ENCODE measurements at regions not wholly inside any gene's neighbourhood (a gene's known extent, or its start where the extent isn't known, plus 50 kb on each side); places are given as distances from the start of the nearest gene placed in this dataset.

DNA sequence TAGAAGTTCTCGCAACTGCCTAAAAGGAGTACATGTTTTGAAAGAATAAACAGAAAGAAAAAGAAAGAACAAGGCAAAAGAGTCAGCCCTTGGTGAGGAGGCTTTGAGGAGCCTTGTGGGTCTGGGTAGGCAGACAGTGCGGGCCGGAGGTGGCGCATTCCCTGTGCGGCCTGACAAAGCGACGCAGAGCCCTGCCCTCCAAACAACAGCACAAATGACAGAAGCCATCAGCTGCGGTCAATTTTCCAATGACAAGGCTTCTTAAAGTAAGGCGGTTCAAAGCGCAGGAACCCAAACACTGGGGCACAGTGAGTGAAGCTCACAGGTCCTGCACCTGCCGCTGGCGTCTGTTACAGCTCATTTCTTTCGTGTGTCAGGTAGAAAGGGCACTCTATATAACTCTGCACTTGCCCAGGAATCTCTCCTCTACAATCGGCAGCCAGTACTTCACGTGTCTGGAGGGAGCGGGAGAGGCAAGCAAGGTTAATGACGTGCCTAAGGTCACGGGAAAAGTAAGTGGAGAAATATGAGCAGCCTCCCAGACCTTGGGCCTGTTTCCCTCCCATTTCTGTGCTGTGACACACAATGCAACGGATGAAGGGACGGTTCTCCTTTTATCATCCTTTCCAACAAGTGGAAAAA lies 178.1 kb downstream of the OPA1 start:
- peaks cover 8% of the 10 kb centered on the region; the same call in 1 of the 3 replicates for H3K36me3 Mint-ChIP-seq (ENCODE audit: low read depth)
- TF ChIP-seq, protein P1, sequence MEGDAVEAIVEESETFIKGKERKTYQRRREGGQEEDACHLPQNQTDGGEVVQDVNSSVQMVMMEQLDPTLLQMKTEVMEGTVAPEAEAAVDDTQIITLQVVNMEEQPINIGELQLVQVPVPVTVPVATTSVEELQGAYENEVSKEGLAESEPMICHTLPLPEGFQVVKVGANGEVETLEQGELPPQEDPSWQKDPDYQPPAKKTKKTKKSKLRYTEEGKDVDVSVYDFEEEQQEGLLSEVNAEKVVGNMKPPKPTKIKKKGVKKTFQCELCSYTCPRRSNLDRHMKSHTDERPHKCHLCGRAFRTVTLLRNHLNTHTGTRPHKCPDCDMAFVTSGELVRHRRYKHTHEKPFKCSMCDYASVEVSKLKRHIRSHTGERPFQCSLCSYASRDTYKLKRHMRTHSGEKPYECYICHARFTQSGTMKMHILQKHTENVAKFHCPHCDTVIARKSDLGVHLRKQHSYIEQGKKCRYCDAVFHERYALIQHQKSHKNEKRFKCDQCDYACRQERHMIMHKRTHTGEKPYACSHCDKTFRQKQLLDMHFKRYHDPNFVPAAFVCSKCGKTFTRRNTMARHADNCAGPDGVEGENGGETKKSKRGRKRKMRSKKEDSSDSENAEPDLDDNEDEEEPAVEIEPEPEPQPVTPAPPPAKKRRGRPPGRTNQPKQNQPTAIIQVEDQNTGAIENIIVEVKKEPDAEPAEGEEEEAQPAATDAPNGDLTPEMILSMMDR (conservative IDR thresholded peaks at IDR 0.05; ENCODE audit: low read depth in 2 of 2) = no peak
- TF ChIP-seq REST (IDR thresholded peaks at IDR 0.05; ENCODE audit: unreplicated experiment) = no peak
- TF ChIP-seq ZNF462 (CRISPR knock-in tag; IDR thresholded peaks at IDR 0.05) = no peak
- TF ChIP-seq ZNF331 (CRISPR knock-in tag; IDR thresholded peaks at IDR 0.05; ENCODE audit: low read depth) = no peak
- no peak for TF ChIP-seq ETS1 (IDR thresholded peaks at IDR 0.05)
- no peak for TF ChIP-seq ZNF114 (CRISPR knock-in tag; IDR thresholded peaks at IDR 0.05)
- TF ChIP-seq STAT1 (IDR thresholded peaks at IDR 0.05; ENCODE audit: unreplicated experiment) = no peak
- no peak for TF ChIP-seq JUNB (IDR thresholded peaks at IDR 0.05; ENCODE audit: unreplicated experiment)
- TF ChIP-seq NANOG (IDR thresholded peaks at IDR 0.05; ENCODE audit: borderline replicate concordance) = no peak
- TF ChIP-seq POLR2AphosphoS5 (IDR thresholded peaks at IDR 0.05; ENCODE audit: low read depth) = no peak
- TF ChIP-seq CREB1 (CRISPR knock-in tag; IDR thresholded peaks at IDR 0.05; ENCODE audit: low read depth) = no peak
- TF ChIP-seq EZH2phosphoT487 (IDR thresholded peaks at IDR 0.05; ENCODE audit: unreplicated experiment) = no peak
- TF ChIP-seq EZH2 (IDR thresholded peaks at IDR 0.05; ENCODE audit: low read depth, unreplicated experiment) = no peak
- no peak for ATAC-seq
- no peak overlapping the region for H3K4me3 ChIP-seq
- no peaks in the 10 kb centered on the region for H3K9me2 ChIP-seq (ENCODE audit: insufficient read depth)
- no peak overlapping the region for H3K27ac Mint-ChIP-seq
- peaks cover 9% of the 10 kb centered on the region; the same call in 1 of the 2 replicates for H3F3A ChIP-seq (replicated peaks; ENCODE audit: low read depth)
- H3K4me1 ChIP-seq (ENCODE audit: insufficient read depth) = peaks cover 13% of the 10 kb centered on the region
- no peak overlapping the region for H3K27ac ChIP-seq (ENCODE audit: low read depth)
- peaks cover 27% of the 10 kb centered on the region for H3K27me3 ChIP-seq (ENCODE audit: insufficient read depth)
- H4K20me1 ChIP-seq (replicated peaks; ENCODE audit: insufficient read depth) = no peaks in the 10 kb centered on the region
- DNase-seq (ENCODE audit: low spot score) = no peak
- peaks cover 7% of the 10 kb centered on the region for H3K27me3 Mint-ChIP-seq (ENCODE audit: insufficient read depth, low read depth, poor library complexity)
- H3K4me3 Mint-ChIP-seq = no peak overlapping the region
- no peak overlapping the region; the same call in none of the 2 replicates for H2AFZ ChIP-seq
- H3K4me1 Mint-ChIP-seq = peaks cover 27% of the 10 kb centered on the region
- peaks cover 11% of the 10 kb centered on the region; the same call in 2 of the 3 replicates for H3K9me3 Mint-ChIP-seq
- H3K79me2 ChIP-seq (replicated peaks; ENCODE audit: insufficient read depth) = no peaks in the 10 kb centered on the region
- no peak overlapping the region for H3K4me2 ChIP-seq
- no peaks in the 10 kb centered on the region; the same call in 1 of the 2 replicates for H3K36me3 ChIP-seq (ENCODE audit: insufficient read depth)
